CD4-positive, alpha-beta T cell treated with Interferon alpha-2 for 1 hour (primary cell): ENCODE measurements at regions not wholly inside any gene's neighbourhood (a gene's known extent, or its start where the extent isn't known, plus 50 kb on each side); places are given as distances from the start of the nearest gene placed in this dataset.
"Not testable (repeated sequence)": the region's sequence is repeated elsewhere in the genome, so short reads cannot be mapped to it uniquely, and the experiment has no call there.

Experiments
- DNase-seq, 2 donors: peaks; one replicate each; pipeline ENCODE4 v3.0.0-alpha.2; 2020 to 2022

DNA sequence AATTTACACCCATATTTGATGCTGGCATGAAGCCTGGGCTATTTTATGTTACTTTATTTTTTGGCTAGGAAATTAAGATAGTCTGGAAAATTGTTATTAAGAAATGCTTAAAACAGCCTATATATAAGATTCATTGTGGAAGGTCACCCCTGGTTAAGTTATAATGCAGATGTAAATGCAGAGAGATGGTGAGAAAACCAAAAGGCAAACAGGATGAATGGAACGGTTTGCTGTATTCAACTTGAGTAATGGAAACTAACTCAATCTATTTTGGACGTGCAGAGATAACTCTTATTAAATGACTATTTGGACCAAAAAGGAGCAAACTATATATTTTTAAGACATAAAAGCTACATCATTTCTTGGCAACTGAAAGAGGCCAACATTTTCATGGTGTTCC, 446.3 kb upstream of the FRG1 start:
- no peak for DNase-seq

- DNase-seq = no peak
Measured at GRCh38 chr4:189497516-189497915, 443.2 kb upstream of the FRG1 start.

DNA sequence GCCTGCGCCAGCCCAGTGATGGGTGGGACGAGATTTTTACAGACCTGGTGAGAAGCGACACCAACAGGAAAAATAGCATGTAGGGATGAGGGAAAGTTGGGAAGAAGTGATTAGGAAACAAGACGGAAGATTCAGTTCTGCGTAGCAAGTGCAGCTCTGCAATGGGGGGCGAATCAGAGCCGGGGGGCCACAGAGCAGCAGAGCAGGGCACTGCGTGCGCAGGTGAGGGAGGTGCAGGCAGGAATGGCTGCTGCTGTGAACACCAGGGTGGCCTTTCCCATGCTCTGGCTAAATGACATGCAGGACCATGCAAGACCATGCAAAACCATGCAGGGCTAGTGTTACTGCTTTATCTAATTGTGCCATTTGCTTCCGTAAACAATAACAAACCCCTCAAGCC, 442.7 kb upstream of the FRG1 start:
- DNase-seq = no peak

DNA sequence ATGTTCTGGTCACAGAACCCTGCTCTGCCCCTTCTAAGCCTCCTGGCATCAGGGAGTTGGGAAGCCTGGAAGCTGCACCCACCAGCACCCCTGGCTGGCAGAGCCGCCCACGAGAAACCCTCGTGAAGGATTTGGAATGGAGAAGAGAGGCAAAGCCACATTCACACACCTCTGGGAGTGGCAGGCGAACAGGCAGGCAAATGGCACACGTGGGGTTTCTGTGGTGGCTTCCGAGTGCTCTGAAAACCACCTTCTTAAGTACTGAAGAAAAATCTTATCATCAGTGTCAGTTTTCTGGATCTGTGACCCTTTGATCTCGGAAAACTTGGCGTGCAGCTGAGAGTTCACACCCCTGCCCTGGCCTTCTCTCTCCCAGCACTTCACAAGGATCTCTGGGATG, 442.2 kb upstream of the FRG1 start:
- no peak for DNase-seq

DNA sequence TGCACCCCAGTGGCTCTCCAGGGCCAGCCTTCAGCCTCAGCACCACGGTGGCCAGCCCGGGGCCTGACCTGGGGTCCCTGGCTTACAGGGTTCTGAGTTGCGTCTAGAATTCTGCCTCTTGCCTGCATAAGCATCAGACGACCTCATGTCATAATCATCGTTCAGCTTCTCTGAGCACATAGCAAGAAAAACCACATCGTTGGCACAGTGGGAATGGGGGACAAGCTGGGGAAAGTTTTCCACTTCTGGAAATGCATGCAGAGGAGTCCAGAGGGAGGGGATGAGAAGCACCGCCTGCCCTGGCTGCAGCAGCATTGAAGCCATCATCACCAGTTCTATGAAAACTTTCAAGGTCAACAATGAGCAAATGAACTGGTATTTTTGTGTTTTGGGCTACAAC, 441.0 kb upstream of the FRG1 start:
- DNase-seq = no peak

DNA sequence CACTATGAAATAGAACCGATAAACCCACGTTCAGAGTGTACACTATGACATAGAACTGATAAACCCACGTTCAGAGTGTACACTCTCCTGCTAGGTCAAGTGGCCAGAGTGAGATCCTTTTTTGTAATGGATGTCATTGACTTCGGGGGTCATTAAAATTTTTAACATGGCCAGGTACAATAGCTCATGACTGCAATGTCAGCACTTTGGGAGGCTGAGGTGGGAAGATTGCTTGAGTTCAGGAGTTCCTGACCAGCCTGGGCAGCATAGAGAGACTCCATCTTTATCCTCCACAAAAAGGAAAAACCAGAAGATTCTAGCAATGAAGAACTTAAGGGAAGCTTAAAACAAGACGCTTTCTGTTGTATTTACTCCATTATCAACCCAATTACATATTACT, 439.7 kb upstream of the FRG1 start:
- no peak for DNase-seq

DNA sequence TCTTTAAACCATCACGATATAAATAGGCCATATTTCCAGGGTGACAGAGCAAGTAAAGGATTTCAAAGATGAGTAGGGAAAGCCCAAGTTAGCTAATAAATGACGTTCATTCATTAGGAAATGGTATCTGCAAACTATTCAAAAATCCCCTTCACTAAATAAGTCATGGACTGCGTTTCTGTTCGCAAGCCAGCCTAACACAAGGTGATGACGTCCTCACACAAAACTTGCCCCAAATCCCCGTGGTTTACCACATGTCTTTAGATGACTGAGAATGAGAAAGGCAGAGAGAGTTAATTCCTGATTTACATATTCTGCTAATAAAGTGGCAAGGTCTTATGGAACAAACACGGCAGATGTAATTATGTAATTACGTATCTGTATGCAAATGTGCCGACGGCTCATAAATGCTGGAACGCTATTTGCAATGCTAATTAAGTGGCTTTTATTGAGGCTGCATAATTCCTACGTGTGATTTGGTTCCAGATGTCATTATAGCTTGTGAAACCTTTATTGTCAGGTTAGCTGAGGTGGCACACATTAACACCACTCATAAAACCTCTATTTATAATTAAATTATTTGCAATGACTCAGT, 437.7 kb upstream of the FRG1 start:
- DNase-seq = no peak

GRCh38 chr4:189504220-189504619, 436.5 kb upstream of the FRG1 start:
- no peak for DNase-seq

- no peak for DNase-seq
Measured at GRCh38 chr4:189505380-189505779, 435.3 kb upstream of the FRG1 start.

- no peak for DNase-seq
Measured at GRCh38 chr4:189506080-189506479, 434.6 kb upstream of the FRG1 start.

DNA sequence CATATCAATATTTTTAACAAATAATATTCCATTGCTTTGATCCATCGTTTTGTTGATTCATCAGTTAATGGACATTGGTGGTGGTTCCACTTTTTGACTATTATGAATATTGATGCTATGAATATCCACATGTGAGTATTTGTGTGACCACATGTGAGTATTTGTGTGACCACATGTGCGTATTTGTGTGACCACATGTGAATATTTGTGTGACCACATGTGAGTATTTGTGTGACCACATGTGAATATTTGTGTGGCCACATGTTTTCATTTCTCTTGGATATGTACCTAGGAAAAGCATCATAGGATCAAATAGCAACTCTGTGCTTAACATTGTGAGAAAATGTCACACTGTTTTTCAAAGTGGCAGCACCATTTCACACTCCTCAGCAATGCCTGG, 433.6 kb upstream of the FRG1 start:
- no peak for DNase-seq

DNA sequence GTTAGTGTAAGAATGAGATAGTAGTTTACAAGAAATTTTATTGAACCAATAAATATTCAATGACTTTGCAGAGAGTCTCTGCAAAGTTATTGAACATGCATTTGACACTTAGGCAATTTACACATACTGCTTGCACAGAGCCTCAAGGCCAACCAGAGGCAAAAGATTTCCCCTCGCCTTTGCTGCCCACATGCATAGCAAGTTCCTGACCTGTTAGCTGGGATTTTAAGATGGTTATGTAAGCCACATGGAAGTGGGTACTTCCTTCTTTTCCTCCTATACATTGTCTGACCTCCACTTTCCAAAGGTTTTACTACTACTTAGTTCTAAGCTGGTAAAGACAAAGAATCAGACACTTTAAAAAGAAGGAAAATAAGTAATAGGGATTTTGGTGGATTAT, 430.1 kb upstream of the FRG1 start:
- DNase-seq = no peak

DNA sequence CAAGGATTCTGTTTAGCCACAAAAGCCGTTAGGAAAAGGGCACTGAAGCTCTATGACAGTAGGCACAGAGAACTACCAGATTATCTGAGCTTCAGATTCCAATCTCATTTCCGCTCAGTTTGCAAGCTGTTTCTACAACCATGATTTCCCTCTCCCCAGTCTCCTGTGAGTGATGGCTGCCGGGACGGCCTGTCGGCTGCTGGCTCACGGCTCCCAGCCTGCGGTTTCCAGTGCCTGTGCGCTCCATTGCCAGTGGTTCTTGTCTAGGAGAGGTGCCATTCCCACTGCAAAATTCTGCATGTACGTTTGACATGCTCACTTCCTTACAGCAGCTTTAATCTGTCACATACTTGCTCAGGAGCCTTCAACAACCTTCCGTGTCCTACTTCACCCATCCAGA, 429.1 kb upstream of the FRG1 start:
- DNase-seq = no peak

- no peak for DNase-seq
Measured at GRCh38 chr4:189513421-189513820, 427.3 kb upstream of the FRG1 start.

GRCh38 chr4:189514209-189514608, 426.5 kb upstream of the FRG1 start:
- no peak for DNase-seq

DNA sequence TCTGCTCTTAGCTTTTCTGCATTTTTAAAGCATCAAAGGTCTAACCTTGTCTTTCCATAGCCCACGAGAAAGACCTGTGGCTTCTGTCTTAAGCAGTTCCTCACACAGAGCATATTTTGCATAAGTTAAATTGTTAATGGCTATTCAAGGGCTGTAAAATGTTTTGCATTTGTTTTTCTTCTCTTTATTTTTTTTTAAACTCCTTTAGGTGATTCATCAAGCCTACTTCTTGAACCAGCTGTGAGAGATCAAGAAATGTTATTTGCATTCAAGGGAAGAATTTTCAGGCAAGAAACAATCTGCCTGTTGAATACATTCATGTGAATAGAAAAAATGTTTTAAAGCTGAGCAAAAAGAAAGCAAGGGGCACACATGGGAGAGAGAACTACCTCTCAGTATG, 423.8 kb upstream of the FRG1 start:
- no peak for DNase-seq

DNA sequence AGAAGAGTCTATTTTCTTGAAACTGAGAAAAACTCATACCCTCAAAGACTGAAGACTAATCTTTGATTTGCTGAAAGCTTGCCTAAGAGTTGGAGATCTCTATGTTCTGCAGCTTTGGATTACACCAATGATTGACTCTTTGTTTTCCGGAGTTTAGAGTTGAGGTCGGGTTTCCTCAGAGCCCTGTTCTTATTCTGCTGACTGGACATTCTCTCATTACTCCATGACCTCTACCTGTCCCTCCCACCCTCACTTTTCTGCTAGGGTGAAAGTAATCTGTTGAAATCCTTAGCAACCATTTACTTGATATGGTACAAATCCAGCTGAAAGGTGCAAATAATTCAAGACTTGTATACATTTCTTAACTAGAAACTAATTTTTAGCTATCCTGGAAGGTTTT, 421.5 kb upstream of the FRG1 start:
- DNase-seq = no peak

DNA sequence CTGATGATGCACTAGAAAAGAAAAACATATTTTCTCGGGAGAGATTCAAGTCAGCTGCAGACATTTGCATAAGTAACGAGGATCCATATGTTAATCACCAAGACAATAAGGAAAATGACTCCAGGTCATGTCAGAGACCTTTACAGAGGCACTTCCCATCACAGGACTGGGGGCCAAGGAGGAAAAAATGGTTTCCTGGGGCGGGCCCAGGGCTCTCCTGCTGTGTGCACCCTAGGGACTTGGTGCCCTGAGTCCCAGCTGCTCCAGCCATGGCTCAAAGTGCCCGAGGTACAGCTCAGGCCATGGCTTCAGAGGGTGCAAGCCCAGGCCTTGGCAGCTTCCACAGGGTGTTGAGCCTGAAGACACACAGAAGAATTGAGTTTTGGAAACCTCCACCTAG, 415.4 kb upstream of the FRG1 start:
- no peak for DNase-seq

DNA sequence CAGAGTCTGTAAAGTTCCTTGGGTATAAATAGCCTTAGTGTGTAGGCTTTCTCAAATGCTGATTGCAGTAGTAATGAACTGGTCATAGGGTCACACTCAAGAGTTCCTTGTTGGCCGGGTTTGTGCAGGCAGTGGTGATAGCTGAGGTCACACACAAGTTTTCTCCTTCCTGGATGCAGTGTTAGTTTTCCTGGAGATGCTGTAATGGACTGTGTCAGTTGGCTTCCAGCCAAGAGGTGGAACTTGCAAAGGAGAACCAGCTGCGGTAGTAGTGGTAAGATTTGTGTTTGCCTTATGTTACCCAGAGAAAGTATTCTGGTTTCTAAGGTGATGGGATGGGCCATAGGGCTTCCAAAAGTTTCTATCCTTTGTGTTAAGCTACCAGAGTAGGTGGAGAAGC, 409.8 kb upstream of the FRG1 start:
- DNase-seq = no peak

DNA sequence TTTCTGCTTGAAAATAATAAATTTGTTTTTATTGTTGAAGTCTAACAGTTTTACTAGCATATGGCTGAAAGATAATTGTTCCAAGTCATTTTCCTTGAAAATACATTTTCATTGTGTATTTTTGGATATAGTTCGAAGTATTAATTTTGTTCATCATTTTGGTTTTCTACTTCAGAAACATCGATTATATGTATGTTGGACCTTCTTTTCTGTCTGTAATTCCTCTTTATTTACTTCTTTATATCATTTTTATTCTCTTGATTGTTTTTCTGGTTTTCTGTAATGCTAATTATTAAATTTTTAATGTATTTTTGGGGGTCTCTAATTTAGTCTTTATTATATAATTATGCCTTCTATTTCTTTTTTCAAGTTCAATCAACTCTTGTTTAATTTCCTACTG, 407.1 kb upstream of the FRG1 start:
- DNase-seq = no peak

DNA sequence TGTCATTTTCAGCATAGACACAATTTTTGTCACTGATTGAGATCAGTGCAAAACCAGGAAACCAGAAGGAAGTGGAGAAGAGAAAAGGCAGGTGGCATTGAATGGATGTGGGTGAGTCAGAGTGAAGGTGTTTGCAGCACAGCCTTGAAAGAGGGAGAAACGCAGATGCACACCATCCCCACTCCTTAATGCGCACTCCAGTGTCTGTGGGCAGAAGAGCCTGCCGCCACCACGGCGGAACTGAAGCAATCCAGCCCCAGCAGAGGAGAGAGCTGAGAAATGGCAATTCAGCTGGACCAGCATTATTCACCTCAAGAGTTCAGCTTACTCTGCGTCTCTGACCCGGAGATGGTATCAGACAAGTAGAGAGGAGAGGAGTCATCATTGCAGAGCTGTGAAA, 393.1 kb upstream of the FRG1 start:
- DNase-seq = no peak

DNA sequence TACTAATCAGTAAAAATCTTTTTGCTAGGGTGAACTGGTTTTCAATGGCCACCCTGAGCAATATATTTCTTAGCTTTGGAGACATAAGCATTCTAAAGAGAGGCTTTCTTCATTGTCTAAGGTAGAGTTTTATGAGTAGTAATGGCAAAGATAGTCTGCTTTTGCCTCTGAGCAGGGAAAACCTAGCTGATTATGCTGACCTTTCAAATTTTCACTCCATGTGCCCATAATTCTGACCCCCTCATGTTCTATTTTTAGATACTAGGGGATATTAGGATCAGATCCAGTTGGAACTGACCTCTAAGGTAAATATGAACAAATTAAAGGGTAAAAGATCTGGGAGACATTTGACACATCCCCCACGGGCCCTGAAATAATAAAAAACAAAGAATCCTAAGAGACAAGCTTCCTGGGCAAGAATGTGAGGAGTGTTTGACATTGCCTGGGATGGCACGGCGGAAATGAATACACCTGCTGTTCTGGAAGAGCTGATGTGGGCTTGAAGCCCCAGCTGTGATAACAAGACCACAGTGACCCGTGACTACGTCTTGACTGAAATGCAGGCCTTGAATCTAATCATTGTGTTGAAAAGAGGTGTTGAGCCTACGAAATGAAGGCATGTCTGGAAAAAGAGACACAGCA, 392.1 kb upstream of the FRG1 start:
- no peak for DNase-seq

DNA sequence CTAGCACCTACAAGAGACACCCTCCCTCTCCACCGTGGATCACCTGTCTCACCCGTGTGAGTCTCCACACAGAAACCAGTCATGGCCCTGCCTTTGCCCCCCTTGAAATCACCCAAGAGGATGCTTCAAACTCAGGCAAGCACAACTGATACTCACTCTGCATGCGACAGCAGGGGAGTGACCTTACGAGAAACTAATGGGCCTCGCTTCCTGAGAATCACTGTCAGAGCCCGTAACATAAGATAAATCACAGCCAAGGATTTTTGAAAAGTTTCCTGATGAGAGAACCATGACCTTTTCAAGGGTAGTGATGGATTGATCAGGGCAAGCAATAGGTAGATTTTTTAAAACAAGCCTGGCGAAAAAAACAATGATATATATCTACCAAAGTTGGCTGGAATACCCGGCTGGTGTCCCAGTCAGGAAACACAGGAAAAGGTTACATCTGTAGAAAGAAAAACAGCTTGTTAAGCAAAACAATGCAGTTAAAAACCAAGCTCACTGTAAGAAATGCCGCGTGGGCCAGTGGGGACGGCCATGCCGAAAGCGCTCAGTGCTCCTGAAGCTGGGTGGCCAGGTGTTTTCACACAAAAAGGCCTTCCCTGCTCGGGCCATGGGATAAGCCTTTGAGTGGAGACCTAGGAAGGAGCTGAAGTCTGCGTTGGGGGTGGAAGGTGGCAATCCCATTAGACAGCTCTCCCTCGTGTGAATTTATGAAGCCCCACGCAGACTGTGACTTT, 388.6 kb upstream of the FRG1 start:
- DNase-seq = not testable (repeated sequence)

GRCh38 chr4:189560605-189561004, 380.1 kb upstream of the FRG1 start:
- DNase-seq = not testable (repeated sequence)

- not testable (repeated sequence) for DNase-seq
Measured at GRCh38 chr4:189563751-189564150, 376.9 kb upstream of the FRG1 start.
